Thyroid gland (tissue), 4 donors: ENCODE measurements at regions not wholly inside any gene's neighbourhood (a gene's known extent, or its start where the extent isn't known, plus 50 kb on each side); places are given as distances from the start of the nearest gene placed in this dataset.

Experiments used
- DNase-seq, 2 donors: peaks; one replicate each; pipeline ENCODE4 v3.0.0-alpha.2; 2019
- H3K27ac ChIP-seq, 3 donors: fragments of 200-600 bp; sonication (generic); 1 replicate in 2 of 3; 2 replicates in 1 of 3; pipeline ENCODE4 v1.5.1; 2016 to 2019; ENCODE audit warnings: mild to moderate bottlenecking in 1 of 3, moderate library complexity in 1 of 3
- H3K27me3 ChIP-seq: fragments of 200-600 bp; sonication (generic); one replicate; pipeline ENCODE4 v1.5.1; 2019
- H3K36me3 ChIP-seq, 2 donors: fragments of 200-600 bp; sonication (generic); one replicate each; pipeline ENCODE4 v1.5.1; 2016 to 2019
- H3K4me1 ChIP-seq, 2 donors: fragments of 200-600 bp; sonication (generic); one replicate each; pipeline ENCODE4 v1.5.1; 2017 to 2019
- H3K4me3 ChIP-seq, 3 donors: fragments of 200-600 bp; sonication (generic); replicated peaks in 1 of 3; 1 replicate in 2 of 3; 2 replicates in 1 of 3; pipeline ENCODE4 v1.5.1; 2016; ENCODE audit warnings: mild to moderate bottlenecking in 1 of 3
- H3K9me3 ChIP-seq: fragments of 200-600 bp; sonication (generic); one replicate; pipeline ENCODE4 v1.5.1; 2017
- CTCF ChIP-seq, 6 experiments: fragments of 200-600 bp in 3 of 6; fragments of 450-650 bp in 3 of 6; sonication (generic) in 3 of 6; IDR thresholded peaks; one replicate each; pipeline ENCODE4 v1.5.1; 2016 to 2019; ENCODE audit warnings: antibody characterized with exemption in 6 of 6, mild to moderate bottlenecking in 2 of 6, inconsistent platforms in 1 of 6, moderate library complexity in 1 of 6
- POLR2A ChIP-seq, 2 donors: fragments of 450-650 bp; IDR thresholded peaks; one replicate each; pipeline ENCODE4 v1.6.1; 2017; ENCODE audit warnings: antibody characterized with exemption in 2 of 2, mild to moderate bottlenecking in 2 of 2, moderate library complexity in 1 of 2
- WGBS, 2 donors: methylation state at CpG; one replicate each; pipeline ENCODE4 v1.1.5; 2017; 5-methylcytosine and 5-hydroxymethylcytosine counted together
- intact Hi-C: fragments of 100-400 bp; cut with DNase I; formaldehyde crosslinking; loops from one replicate; pipeline ENCODE4 v1.15.1; 2023

GRCh38 chr20:39289316-39289715 is 327.2 kb downstream of the DHX35 start:
- Histone ChIP-seq H3K27me3 (no peaks in the 10 kb centered on the region), H3K36me3 (no peaks in the 10 kb centered on the region), H3K4me3 (no peak overlapping the region), H3K27ac (no peak overlapping the region), H3K9me3 (no peaks in the 10 kb centered on the region), H3K4me1 (no peaks in the 10 kb centered on the region)
- TF ChIP-seq CTCF (IDR thresholded peaks at IDR 0.05) (no peak), POLR2A (IDR thresholded peaks at IDR 0.05) (no peak)
- 57 to 61% methylated on average over 2 of the region's 2 CpGs for WGBS, 2 donors
- no peak for DNase-seq
- intact Hi-C loops: no loop called here

DNA sequence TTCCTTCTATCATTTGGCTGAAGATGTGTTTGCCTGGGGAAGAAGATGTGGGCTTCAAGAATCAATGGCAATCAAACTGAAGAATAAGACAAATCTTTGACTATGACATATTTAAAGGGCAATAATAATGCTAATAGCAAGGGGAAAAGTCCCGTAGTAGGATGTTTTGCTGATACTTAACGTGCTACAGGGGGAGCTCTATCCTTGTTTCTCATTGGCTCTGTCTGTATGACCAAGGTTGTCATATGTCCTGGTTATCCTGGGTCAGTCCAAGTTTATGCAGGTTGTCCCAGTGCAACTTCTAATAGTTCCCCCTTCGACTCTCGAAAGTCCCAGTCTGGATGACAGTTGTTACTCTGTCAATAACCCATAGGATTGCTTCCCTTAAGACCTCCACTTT is 321.3 kb downstream of the DHX35 start:
- Histone ChIP-seq H3K4me3 (no peak overlapping the region), H3K27me3 (no peaks in the 10 kb centered on the region), H3K9me3 (no peaks in the 10 kb centered on the region), H3K4me1 (no peaks in the 10 kb centered on the region), H3K36me3 (no peaks in the 10 kb centered on the region), H3K27ac (no peak overlapping the region)
- 75 to 83% methylated on average over 4 of the region's 4 CpGs for WGBS, 2 donors
- TF ChIP-seq POLR2A (IDR thresholded peaks at IDR 0.05) (no peak), CTCF (IDR thresholded peaks at IDR 0.05) (no peak)
- no peak for DNase-seq
- intact Hi-C loops: no loop called here

DNA sequence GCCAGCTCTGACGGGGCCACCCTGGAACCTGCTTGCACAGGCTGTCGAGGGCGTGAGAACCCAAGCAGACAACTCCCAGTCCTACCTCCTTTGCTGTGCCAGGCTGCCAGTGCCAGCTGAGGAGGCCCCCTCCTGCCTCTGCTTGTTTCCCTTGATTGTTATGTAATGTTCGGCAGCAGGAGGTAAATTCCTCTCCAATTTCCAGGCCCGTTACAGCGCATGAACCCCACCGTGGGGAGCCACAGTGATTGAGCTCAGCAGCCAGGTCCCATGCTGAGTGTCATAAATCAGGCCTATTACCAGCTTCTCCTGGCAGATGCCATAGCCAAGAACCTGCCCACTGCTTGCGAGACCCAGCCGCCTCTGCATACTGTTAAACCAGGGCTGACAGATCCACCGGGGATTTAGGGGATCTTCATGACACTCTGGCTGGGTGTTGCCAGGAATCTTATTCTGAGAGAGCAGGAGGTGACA is 320.5 kb downstream of the DHX35 start:
- intact Hi-C loops: no loop called here
- no peaks in the 10 kb centered on the region for H3K4me1 ChIP-seq
- H3K9me3 ChIP-seq: no peaks in the 10 kb centered on the region
- H3K4me3 ChIP-seq: no peak overlapping the region
- TF ChIP-seq POLR2A (IDR thresholded peaks at IDR 0.05) (no peak), CTCF (IDR thresholded peaks at IDR 0.05) (no peak)
- no peaks in the 10 kb centered on the region for H3K27me3 ChIP-seq
- no peak for DNase-seq
- WGBS, 2 donors: 42 to 54% methylated on average over 10 of the region's 10 CpGs
- no peak overlapping the region for H3K27ac ChIP-seq
- H3K36me3 ChIP-seq: no peaks in the 10 kb centered on the region

DNA sequence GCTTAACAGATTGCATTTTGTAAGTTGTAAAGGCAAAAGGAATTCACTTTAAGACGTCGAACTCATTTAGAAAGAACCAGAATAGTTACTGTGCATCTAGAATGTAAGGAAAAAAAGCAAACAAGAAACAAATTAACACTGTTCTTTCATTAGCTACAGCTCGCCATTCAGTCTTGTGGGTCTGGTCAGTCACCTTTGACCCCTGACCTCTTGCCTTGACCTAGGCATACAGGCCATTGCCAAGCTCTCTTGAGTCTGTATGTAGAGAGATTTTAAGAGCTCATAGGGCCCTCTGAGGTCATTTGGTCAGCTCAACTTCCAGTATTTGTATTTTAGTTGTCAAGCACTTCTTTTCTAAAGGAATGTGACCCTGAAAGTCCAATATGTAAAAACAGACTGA is 318.7 kb downstream of the DHX35 start:
- intact Hi-C loops: no loop called here
- H3K36me3 ChIP-seq: no peaks in the 10 kb centered on the region
- H3K4me3 ChIP-seq: no peak overlapping the region
- no peaks in the 10 kb centered on the region for H3K9me3 ChIP-seq
- TF ChIP-seq POLR2A (IDR thresholded peaks at IDR 0.05) (no peak), CTCF (IDR thresholded peaks at IDR 0.05) (no peak)
- WGBS, 2 donors: 78 to 79% methylated on average over 3 of the region's 3 CpGs
- H3K4me1 ChIP-seq: no peaks in the 10 kb centered on the region
- H3K27me3 ChIP-seq: no peaks in the 10 kb centered on the region
- no peak overlapping the region for H3K27ac ChIP-seq
- DNase-seq: no peak

DNA sequence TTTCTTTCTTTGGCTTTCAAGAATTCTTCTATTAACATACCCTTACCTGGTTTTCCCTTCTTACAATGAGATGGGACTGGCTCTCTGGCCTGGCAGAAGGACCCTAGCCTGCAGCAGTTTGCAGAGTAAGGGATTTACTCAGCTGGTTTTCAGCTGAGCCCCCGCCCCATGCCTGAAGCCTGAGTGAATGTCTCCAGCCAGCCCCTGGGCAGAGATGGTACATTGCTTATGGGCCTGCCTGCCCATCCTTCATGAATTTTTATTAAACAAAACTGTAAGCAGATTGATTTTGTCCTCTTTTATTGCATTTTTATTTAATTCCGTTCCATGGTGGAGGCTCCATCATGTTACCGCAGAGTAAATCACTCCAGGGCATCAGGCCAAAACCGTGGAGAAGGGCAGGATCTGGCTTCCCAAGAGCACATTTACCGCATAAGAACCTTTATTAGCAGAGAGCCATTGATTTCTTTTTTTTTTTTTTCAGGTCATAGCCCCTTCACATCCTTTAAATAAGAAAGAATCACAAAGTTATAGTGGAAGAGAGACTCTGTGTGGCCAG is 316.2 kb downstream of the DHX35 start:
- Histone ChIP-seq H3K4me3 (no peak overlapping the region), H3K9me3 (no peaks in the 10 kb centered on the region), H3K27me3 (no peaks in the 10 kb centered on the region), H3K27ac (no peak overlapping the region), H3K36me3 (no peaks in the 10 kb centered on the region), H3K4me1 (no peaks in the 10 kb centered on the region)
- intact Hi-C loops: no loop called here
- DNase-seq: no peak
- TF ChIP-seq CTCF (IDR thresholded peaks at IDR 0.05): no peak
- TF ChIP-seq POLR2A (IDR thresholded peaks at IDR 0.05): no peak
- 72 to 76% methylated on average over 5 of the region's 5 CpGs for WGBS, 2 donors
